NCI-H1436 (cell line): ENCODE measurements at regions not wholly inside any gene's neighbourhood (a gene's known extent, or its start where the extent isn't known, plus 50 kb on each side); places are given as distances from the start of the nearest gene placed in this dataset.
"Not testable (repeated sequence)": the region's sequence is repeated elsewhere in the genome, so short reads cannot be mapped to it uniquely, and the experiment has no call there.

Experiments used
- DNase-seq: peaks from one replicate; lab custom pipeline; 2025; lab: John Stamatoyannopoulos, UW

GRCh38 chr5:68026092-68026885 is 189.3 kb upstream of the PIK3R1 start:
- DNase-seq: no peak

- DNase-seq: no peak
These were observed 191.1 kb upstream of the PIK3R1 start for GRCh38 chr5:68024426-68024825.

GRCh38 chr5:68021916-68022315 is 193.6 kb upstream of the PIK3R1 start:
- DNase-seq: no peak

- DNase-seq: no peak
These were observed 194.3 kb upstream of the PIK3R1 start for GRCh38 chr5:68021227-68021626.

GRCh38 chr5:68020461-68020969 is 195.0 kb upstream of the PIK3R1 start:
- not testable (repeated sequence) for DNase-seq

GRCh38 chr5:68015381-68016302 is 199.9 kb upstream of the PIK3R1 start:
- DNase-seq: no peak

GRCh38 chr5:68012831-68013230 is 202.7 kb upstream of the PIK3R1 start:
- DNase-seq: no peak

GRCh38 chr5:68012429-68012828 is 203.1 kb upstream of the PIK3R1 start:
- DNase-seq: no peak

- DNase-seq: no peak
These were observed 203.8 kb upstream of the PIK3R1 start for GRCh38 chr5:68011801-68012200.

- DNase-seq: no peak
These were observed 204.2 kb upstream of the PIK3R1 start for GRCh38 chr5:68011259-68011760.

GRCh38 chr5:68010740-68011139 is 204.8 kb upstream of the PIK3R1 start:
- DNase-seq: no peak

- no peak for DNase-seq
These were observed 208.1 kb upstream of the PIK3R1 start for GRCh38 chr5:68007451-68007850.

GRCh38 chr5:68002836-68003235 is 212.7 kb upstream of the PIK3R1 start:
- DNase-seq: no peak

GRCh38 chr5:68000805-68001204 is 214.8 kb upstream of the PIK3R1 start:
- DNase-seq: no peak

- DNase-seq: no peak
These were observed 216.2 kb upstream of the PIK3R1 start for GRCh38 chr5:67999391-67999790.

- DNase-seq: no peak
These were observed 216.8 kb upstream of the PIK3R1 start for GRCh38 chr5:67998709-67999261.

- no peak for DNase-seq
These were observed 217.6 kb upstream of the PIK3R1 start for GRCh38 chr5:67997892-67998457.

GRCh38 chr5:67997148-67997547 is 218.4 kb upstream of the PIK3R1 start:
- DNase-seq: no peak

GRCh38 chr5:67996596-67996995 is 219.0 kb upstream of the PIK3R1 start:
- DNase-seq: no peak

- DNase-seq: no peak
These were observed 222.6 kb upstream of the PIK3R1 start for GRCh38 chr5:67992923-67993322.

GRCh38 chr5:67989456-67989855 is 226.1 kb upstream of the PIK3R1 start:
- DNase-seq: no peak

GRCh38 chr5:67986761-67987160 is 228.8 kb upstream of the PIK3R1 start:
- no peak for DNase-seq
